DND-41 (cell line): ENCODE measurements at regions not wholly inside any gene's neighbourhood (a gene's known extent, or its start where the extent isn't known, plus 50 kb on each side); places are given as distances from the start of the nearest gene placed in this dataset.

Source experiments
- CTCF ChIP-seq: IDR thresholded peaks from 2 replicates; pipeline ENCODE4 v1.5.1; 2012; ENCODE audit warnings: borderline replicate concordance, low read length, moderate library complexity, mild to moderate bottlenecking; ENCODE audit not compliant: poor library complexity, severe bottlenecking; ENCODE audit errors: extremely low read depth
- EZH2 ChIP-seq: IDR thresholded peaks from 3 replicates; pipeline ENCODE4 v1.6.1; 2012; ENCODE audit warnings: borderline replicate concordance, low read depth, mild to moderate bottlenecking, moderate library complexity, low read length, inconsistent platforms; ENCODE audit not compliant: severe bottlenecking

GRCh38 chr11:27857014-27857413 is 156.8 kb upstream of the BDNF start:
- no peak for TF ChIP-seq CTCF
- TF ChIP-seq EZH2 = no peak
